Activated CD4-positive, alpha-beta T cell treated with anti-CD3 and anti-CD28 coated beads, Interleukin-2, Interleukin-6, amounts not matched to agents 100 ng/mL and 50 ng/mL, durations not matched to agents 16 hours and 8 hours (primary cell): ENCODE measurements at regions not wholly inside any gene's neighbourhood (a gene's known extent, or its start where the extent isn't known, plus 50 kb on each side); places are given as distances from the start of the nearest gene placed in this dataset.
"Not testable (repeated sequence)": the region's sequence is repeated elsewhere in the genome, so short reads cannot be mapped to it uniquely, and the experiment has no call there.

Experiments used
- DNase-seq: peaks from one replicate; pipeline ENCODE4 v3.0.0-alpha.2; 2020

GRCh38 chr12:72869024-72869423 lies 596.9 kb downstream of the TRHDE start:
- no peak for DNase-seq

- no peak for DNase-seq
Observed at GRCh38 chr12:72872238-72872887, 600.2 kb downstream of the TRHDE start.

- DNase-seq, result no peak
Observed at GRCh38 chr12:72872996-72873395, 600.8 kb downstream of the TRHDE start.

- no peak for DNase-seq
Observed at GRCh38 chr12:72876092-72876491, 603.9 kb downstream of the TRHDE start.

GRCh38 chr12:72888693-72889092 lies 616.5 kb downstream of the TRHDE start:
- DNase-seq, result no peak

GRCh38 chr12:72889791-72890190 lies 617.6 kb downstream of the TRHDE start:
- no peak for DNase-seq

GRCh38 chr12:72901685-72902084 lies 629.5 kb downstream of the TRHDE start:
- no peak for DNase-seq

GRCh38 chr12:72925716-72926115 lies 653.5 kb downstream of the TRHDE start:
- no peak for DNase-seq

GRCh38 chr12:72931838-72932237 lies 659.7 kb downstream of the TRHDE start:
- not testable (repeated sequence) for DNase-seq

- no peak for DNase-seq
Observed at GRCh38 chr12:72937486-72937885, 665.3 kb downstream of the TRHDE start.

GRCh38 chr12:72957454-72957853 lies 685.3 kb downstream of the TRHDE start:
- DNase-seq, result peak; percentile 1

- no peak for DNase-seq
Observed at GRCh38 chr12:72966684-72967083, 694.5 kb downstream of the TRHDE start.

- no peak for DNase-seq
Observed at GRCh38 chr12:72974954-72975555, 702.9 kb downstream of the TRHDE start.

GRCh38 chr12:72978999-72979398 lies 706.8 kb downstream of the TRHDE start:
- no peak for DNase-seq

- DNase-seq, result no peak
Observed at GRCh38 chr12:72982356-72982755, 710.2 kb downstream of the TRHDE start.

GRCh38 chr12:72986963-72987362 lies 714.8 kb downstream of the TRHDE start:
- DNase-seq, result no peak

- no peak for DNase-seq
Observed at GRCh38 chr12:72989458-72989947, 717.3 kb downstream of the TRHDE start.

GRCh38 chr12:72995029-72995428 lies 722.9 kb downstream of the TRHDE start:
- DNase-seq, result not testable (repeated sequence)

- DNase-seq, result no peak
Observed at GRCh38 chr12:72995616-72996015, 723.4 kb downstream of the TRHDE start.

GRCh38 chr12:73001806-73002205 lies 729.6 kb downstream of the TRHDE start:
- DNase-seq, result not testable (repeated sequence)

- not testable (repeated sequence) for DNase-seq
Observed at GRCh38 chr12:73002504-73002903, 730.3 kb downstream of the TRHDE start.

- DNase-seq, result not testable (repeated sequence)
Observed at GRCh38 chr12:73009138-73009834, 737.1 kb downstream of the TRHDE start.

GRCh38 chr12:73017981-73018380 lies 745.8 kb downstream of the TRHDE start:
- DNase-seq, result no peak

GRCh38 chr12:73053893-73054292 lies 781.7 kb downstream of the TRHDE start:
- no peak for DNase-seq
